ENCODE measurements at regions not wholly inside any gene's neighbourhood (a gene's known extent, or its start where the extent isn't known, plus 50 kb on each side); places are given as distances from the start of the nearest gene placed in this dataset.

DNA sequence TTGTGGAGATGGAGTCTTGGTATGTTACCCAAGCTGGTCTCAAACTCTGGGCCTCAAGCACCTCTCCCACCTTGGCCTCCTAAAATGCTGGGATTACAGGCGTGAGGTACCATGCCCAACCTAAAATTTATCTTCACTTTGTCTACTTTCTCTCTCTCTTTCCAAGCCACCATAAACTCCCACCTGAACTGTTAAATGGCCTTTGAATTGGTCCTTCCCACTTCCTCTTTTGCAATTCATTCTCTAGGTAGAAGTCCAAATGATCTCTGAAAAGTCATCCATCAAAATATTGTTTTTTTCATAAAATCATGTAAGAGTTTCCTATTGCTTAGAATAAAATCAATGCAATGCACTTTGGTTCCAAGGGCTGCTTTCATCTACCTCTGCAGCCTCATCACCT is 90.1 kb upstream of the CELF2 start:
- CTCF ChIA-PET, result no interaction called here
- H3K9ac ChIP-seq (replicated peaks; ENCODE audit: extremely low read depth, insufficient read depth, low read length), result no peak overlapping the region
- intact Hi-C loops (cut with micrococcal nuclease) (no loop called here), dilution Hi-C loops (cut with MboI; ENCODE audit: extremely low pct_ligation_motif_present, low sequenced_read_pairs) (no loop called here)
- no peaks in the 10 kb centered on the region for H3K79me2 ChIP-seq (ENCODE audit: control insufficient read depth, insufficient read depth, low read length)
- H3K9me1 ChIP-seq (replicated peaks; ENCODE audit: control insufficient read depth, extremely low read depth, insufficient read depth, low read length), result no peaks in the 10 kb centered on the region
- H4K20me1 ChIP-seq (replicated peaks; ENCODE audit: control insufficient read depth, extremely low read depth, insufficient read depth, low read length), result no peaks in the 10 kb centered on the region
- POLR2A ChIA-PET, result no interaction called here
- no peak overlapping the region for H3K4me2 ChIP-seq (ENCODE audit: insufficient read depth, low read length)
- H3K27ac ChIP-seq (ENCODE audit: insufficient read depth, low read depth, low read length), result no peak overlapping the region
- no peak overlapping the region for H2AFZ ChIP-seq (ENCODE audit: low read depth, low read length)
- BruUV-seq (replicated peaks), result no TSS peak
- no peak for DNase-seq (ENCODE audit: low read depth, low spot score)
- TF ChIP-seq EZH2 (IDR thresholded peaks at IDR 0.05; ENCODE audit: borderline replicate concordance, low read depth, low read length, severe bottlenecking) (no peak), MYC (IDR thresholded peaks at IDR 0.05; ENCODE audit: low read depth, low read length) (no peak), GATA2 (IDR thresholded peaks at IDR 0.05; ENCODE audit: insufficient read depth, insufficient read length, low read depth, low read length) (no peak), POLR2AphosphoS5 (IDR thresholded peaks at IDR 0.05; ENCODE audit: insufficient read depth, low read depth, low read length) (no peak), JUN (IDR thresholded peaks at IDR 0.05; ENCODE audit: borderline replicate concordance, insufficient read depth, insufficient read length, low read depth) (no peak), POLR2A (IDR thresholded peaks at IDR 0.05; ENCODE audit: low read depth, low read length) (no peak), FOS (IDR thresholded peaks at IDR 0.05; ENCODE audit: borderline replicate concordance, insufficient read depth, low read length) (no peak)
- TF ChIP-seq, protein P1, sequence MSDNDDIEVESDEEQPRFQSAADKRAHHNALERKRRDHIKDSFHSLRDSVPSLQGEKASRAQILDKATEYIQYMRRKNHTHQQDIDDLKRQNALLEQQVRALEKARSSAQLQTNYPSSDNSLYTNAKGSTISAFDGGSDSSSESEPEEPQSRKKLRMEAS (IDR thresholded peaks at IDR 0.05; ENCODE audit: insufficient read depth, insufficient read length), result no peak
- TF ChIP-seq, protein P2, sequence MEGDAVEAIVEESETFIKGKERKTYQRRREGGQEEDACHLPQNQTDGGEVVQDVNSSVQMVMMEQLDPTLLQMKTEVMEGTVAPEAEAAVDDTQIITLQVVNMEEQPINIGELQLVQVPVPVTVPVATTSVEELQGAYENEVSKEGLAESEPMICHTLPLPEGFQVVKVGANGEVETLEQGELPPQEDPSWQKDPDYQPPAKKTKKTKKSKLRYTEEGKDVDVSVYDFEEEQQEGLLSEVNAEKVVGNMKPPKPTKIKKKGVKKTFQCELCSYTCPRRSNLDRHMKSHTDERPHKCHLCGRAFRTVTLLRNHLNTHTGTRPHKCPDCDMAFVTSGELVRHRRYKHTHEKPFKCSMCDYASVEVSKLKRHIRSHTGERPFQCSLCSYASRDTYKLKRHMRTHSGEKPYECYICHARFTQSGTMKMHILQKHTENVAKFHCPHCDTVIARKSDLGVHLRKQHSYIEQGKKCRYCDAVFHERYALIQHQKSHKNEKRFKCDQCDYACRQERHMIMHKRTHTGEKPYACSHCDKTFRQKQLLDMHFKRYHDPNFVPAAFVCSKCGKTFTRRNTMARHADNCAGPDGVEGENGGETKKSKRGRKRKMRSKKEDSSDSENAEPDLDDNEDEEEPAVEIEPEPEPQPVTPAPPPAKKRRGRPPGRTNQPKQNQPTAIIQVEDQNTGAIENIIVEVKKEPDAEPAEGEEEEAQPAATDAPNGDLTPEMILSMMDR (IDR thresholded peaks at IDR 0.05; ENCODE audit: extremely low read depth in 1 of 2, insufficient read depth in 1 of 2, low read depth in 1 of 2, low read length in 2 of 2), result no peak
- no peak for FAIRE-seq
- no peaks in the 10 kb centered on the region for H3K36me3 ChIP-seq (ENCODE audit: control insufficient read depth in 2 of 2, extremely low read depth in 1 of 2, insufficient read depth in 2 of 2, low read length in 2 of 2)
- H3K4me1 ChIP-seq (ENCODE audit: control insufficient read depth, extremely low read depth, insufficient read depth, low read length), result no peaks in the 10 kb centered on the region
- H3K9me3 ChIP-seq (replicated peaks; ENCODE audit: control insufficient read depth, insufficient read depth, low read length), result no peaks in the 10 kb centered on the region
- no peaks in the 10 kb centered on the region for H3K27me3 ChIP-seq (ENCODE audit: control insufficient read depth in 2 of 2, insufficient read depth in 2 of 2, low read length in 2 of 2)
- no peak overlapping the region for H3K4me3 ChIP-seq (replicated peaks in 1 of 3; ENCODE audit: insufficient read depth in 1 of 3, low read depth in 1 of 3, low read length in 3 of 3)

Data from endothelial cell of umbilical vein (primary cell).